ENCODE measurements at regions not wholly inside any gene's neighbourhood (a gene's known extent, or its start where the extent isn't known, plus 50 kb on each side); places are given as distances from the start of the nearest gene placed in this dataset.

DNA sequence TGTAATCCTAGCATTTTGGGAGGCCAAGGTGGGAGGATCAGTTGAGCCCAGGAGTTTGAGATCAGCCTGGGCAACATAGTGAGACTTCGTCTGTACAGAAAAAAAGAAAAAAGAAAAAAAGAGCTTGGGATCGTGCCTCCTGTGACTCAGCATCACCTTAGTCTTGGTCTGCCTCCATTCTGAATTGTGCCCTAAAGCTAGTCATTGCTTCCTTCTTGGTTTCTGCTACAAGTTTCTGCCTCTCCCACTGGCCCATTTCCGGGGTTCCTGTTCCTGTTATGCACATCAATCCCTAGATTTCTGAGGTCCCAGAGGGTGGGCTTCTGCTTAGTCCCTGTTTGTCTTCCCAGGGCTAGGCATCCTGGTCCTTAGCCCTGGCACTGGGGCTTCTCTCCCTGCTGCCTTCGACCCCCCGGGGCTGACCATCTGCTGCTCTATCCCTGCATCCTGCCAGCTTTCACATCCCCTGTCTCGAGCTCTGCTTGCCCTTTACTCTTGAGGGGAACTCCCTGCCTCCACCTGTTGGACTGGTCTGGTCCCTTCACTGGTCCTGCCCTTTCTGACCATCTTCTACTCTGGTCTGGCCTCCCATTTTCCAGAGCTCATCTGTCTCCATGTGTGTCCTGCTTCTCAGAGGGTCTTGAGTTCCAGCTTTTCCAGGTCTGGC is 77.5 kb upstream of the ESR1 start:
- DNase-seq = no peak
- no peaks in the 10 kb centered on the region for H3K27me3 ChIP-seq (ENCODE audit: control insufficient read depth in 3 of 3, insufficient read depth in 3 of 3, low read length in 2 of 3)
- H3K27ac ChIP-seq (ENCODE audit: low read depth in 1 of 2, low read length in 1 of 2) = no peak overlapping the region
- whole genome bisulfite sequencing, 2 donors = 79 to 80% methylated on average over 6 of the region's 6 CpGs
- no peak overlapping the region for H3K4me3 ChIP-seq
- no peak overlapping the region for H3K9ac ChIP-seq (ENCODE audit: insufficient read depth in 1 of 2, low read length in 2 of 2)
- TF ChIP-seq, protein P1, sequence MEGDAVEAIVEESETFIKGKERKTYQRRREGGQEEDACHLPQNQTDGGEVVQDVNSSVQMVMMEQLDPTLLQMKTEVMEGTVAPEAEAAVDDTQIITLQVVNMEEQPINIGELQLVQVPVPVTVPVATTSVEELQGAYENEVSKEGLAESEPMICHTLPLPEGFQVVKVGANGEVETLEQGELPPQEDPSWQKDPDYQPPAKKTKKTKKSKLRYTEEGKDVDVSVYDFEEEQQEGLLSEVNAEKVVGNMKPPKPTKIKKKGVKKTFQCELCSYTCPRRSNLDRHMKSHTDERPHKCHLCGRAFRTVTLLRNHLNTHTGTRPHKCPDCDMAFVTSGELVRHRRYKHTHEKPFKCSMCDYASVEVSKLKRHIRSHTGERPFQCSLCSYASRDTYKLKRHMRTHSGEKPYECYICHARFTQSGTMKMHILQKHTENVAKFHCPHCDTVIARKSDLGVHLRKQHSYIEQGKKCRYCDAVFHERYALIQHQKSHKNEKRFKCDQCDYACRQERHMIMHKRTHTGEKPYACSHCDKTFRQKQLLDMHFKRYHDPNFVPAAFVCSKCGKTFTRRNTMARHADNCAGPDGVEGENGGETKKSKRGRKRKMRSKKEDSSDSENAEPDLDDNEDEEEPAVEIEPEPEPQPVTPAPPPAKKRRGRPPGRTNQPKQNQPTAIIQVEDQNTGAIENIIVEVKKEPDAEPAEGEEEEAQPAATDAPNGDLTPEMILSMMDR (IDR thresholded peaks at IDR 0.05; ENCODE audit: control extremely low read depth, extremely low read depth) = no peak
- H3K9me3 ChIP-seq (ENCODE audit: control insufficient read depth in 4 of 4, insufficient read depth in 3 of 4, low read length in 3 of 4) = peaks cover 0 to 2% (median 0%) of the 10 kb centered on the region in 4 donors
- ATAC-seq (ENCODE audit: insufficient read depth, low FRiP score) = no peak
- no peaks in the 10 kb centered on the region for H3K36me3 ChIP-seq (ENCODE audit: control insufficient read depth in 4 of 4, insufficient read depth in 4 of 4, low read length in 4 of 4)
- no peaks in the 10 kb centered on the region for H3K4me1 ChIP-seq (ENCODE audit: control insufficient read depth in 5 of 5, insufficient read depth in 5 of 5, low read length in 5 of 5)

- Histone ChIP-seq H3K9ac (ENCODE audit: insufficient read depth in 1 of 2, low read length in 2 of 2) (no peak overlapping the region), H3K4me1 (ENCODE audit: control insufficient read depth in 5 of 5, insufficient read depth in 5 of 5, low read length in 5 of 5) (no peaks in the 10 kb centered on the region), H3K9me3 (ENCODE audit: control insufficient read depth in 4 of 4, insufficient read depth in 3 of 4, low read length in 3 of 4) (peaks cover 0 to 2% (median 0%) of the 10 kb centered on the region in 4 donors), H3K27me3 (ENCODE audit: control insufficient read depth in 3 of 3, insufficient read depth in 3 of 3, low read length in 2 of 3) (no peaks in the 10 kb centered on the region), H3K36me3 (ENCODE audit: control insufficient read depth in 4 of 4, insufficient read depth in 4 of 4, low read length in 4 of 4) (no peaks in the 10 kb centered on the region), H3K4me3 (no peak overlapping the region), H3K27ac (ENCODE audit: low read depth in 1 of 2, low read length in 1 of 2) (no peak overlapping the region)
- ATAC-seq (ENCODE audit: insufficient read depth, low FRiP score) (no peak), DNase-seq (no peak)
- 83 to 92% methylated on average over 2 of the region's 2 CpGs for WGBS, 2 donors
- TF ChIP-seq, protein P1 (IDR thresholded peaks at IDR 0.05; ENCODE audit: control extremely low read depth, extremely low read depth) = no peak
Observed at GRCh38 chr6:151730496-151730870, 77.0 kb upstream of the ESR1 start.

DNA sequence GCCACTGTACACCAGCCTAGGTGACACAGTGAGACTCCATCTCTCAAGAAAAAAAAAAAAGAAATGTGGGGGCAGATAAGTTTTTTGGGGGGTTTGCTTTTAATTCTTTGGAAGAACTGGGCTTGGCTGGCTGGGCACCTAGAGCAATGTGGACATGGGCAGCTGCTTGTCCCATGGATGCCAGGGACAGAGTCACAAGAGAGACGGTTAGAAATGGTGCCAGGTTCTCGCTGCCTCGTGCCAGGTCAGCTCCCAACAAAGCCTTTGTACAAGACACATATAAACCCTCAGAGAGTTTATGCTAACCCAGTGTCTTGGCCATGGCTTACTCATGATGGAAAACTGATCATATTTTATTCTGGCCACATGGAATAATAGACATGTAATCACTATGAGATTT is 76.2 kb upstream of the ESR1 start:
- DNase-seq (no peak), ATAC-seq (ENCODE audit: insufficient read depth, low FRiP score) (no peak)
- Histone ChIP-seq H3K9ac (ENCODE audit: insufficient read depth in 1 of 2, low read length in 2 of 2) (no peak overlapping the region), H3K36me3 (ENCODE audit: control insufficient read depth in 4 of 4, insufficient read depth in 4 of 4, low read length in 4 of 4) (no peaks in the 10 kb centered on the region), H3K4me1 (ENCODE audit: control insufficient read depth in 5 of 5, insufficient read depth in 5 of 5, low read length in 5 of 5) (no peaks in the 10 kb centered on the region), H3K4me3 (no peak overlapping the region), H3K27me3 (ENCODE audit: control insufficient read depth in 3 of 3, insufficient read depth in 3 of 3, low read length in 2 of 3) (no peaks in the 10 kb centered on the region), H3K9me3 (ENCODE audit: control insufficient read depth in 4 of 4, insufficient read depth in 3 of 4, low read length in 3 of 4) (peaks cover 0 to 2% (median 0%) of the 10 kb centered on the region in 4 donors), H3K27ac (ENCODE audit: low read depth in 1 of 2, low read length in 1 of 2) (no peak overlapping the region)
- TF ChIP-seq, protein P1 (IDR thresholded peaks at IDR 0.05; ENCODE audit: control extremely low read depth, extremely low read depth) = no peak
- 55 to 63% methylated on average over 3 of the region's 3 CpGs for WGBS, 2 donors
